Neural cell (in vitro differentiated cells): ENCODE measurements at regions not wholly inside any gene's neighbourhood (a gene's known extent, or its start where the extent isn't known, plus 50 kb on each side); places are given as distances from the start of the nearest gene placed in this dataset.

Experiments
- CTCF ChIP-seq: fragments of 450-650 bp; IDR thresholded peaks from 2 replicates; pipeline ENCODE4 v1.5.1; 2014; ENCODE audit warnings: antibody characterized with exemption, mild to moderate bottlenecking, moderate library complexity; ENCODE audit not compliant: poor library complexity, severe bottlenecking
- EP300 ChIP-seq: fragments of 450-650 bp; conservative IDR thresholded peaks from 2 replicates; pipeline ENCODE4 v1.6.1; 2014; ENCODE audit warnings: antibody characterized with exemption, mild to moderate bottlenecking, moderate library complexity; ENCODE audit not compliant: poor library complexity, severe bottlenecking
- EZH2 ChIP-seq: fragments of 200-600, 300-800 bp; shearing (Covaris generic), sonication (generic); IDR thresholded peaks from 2 replicates; pipeline ENCODE4 v1.6.1; 2014; ENCODE audit warnings: antibody characterized with exemption, low read length, borderline replicate concordance, mild to moderate bottlenecking; ENCODE audit not compliant: insufficient read depth, poor library complexity, severe bottlenecking
- MXI1 ChIP-seq: fragments of 450-650 bp; conservative IDR thresholded peaks from 2 replicates; pipeline ENCODE4 v1.6.1; 2014; ENCODE audit warnings: antibody characterized with exemption, mild to moderate bottlenecking; ENCODE audit not compliant: poor library complexity, severe bottlenecking
- POLR2AphosphoS5 ChIP-seq: IDR thresholded peaks from 2 replicates; pipeline ENCODE4 v1.6.1; 2012
- RAD21 ChIP-seq: fragments of 450-650 bp; conservative IDR thresholded peaks from 2 replicates; pipeline ENCODE4 v1.6.1; 2014; ENCODE audit warnings: antibody characterized with exemption, mild to moderate bottlenecking, moderate library complexity
- REST ChIP-seq: IDR thresholded peaks from 2 replicates; pipeline ENCODE4 v1.6.1; 2012; ENCODE audit warnings: borderline replicate concordance
- TAF1 ChIP-seq: IDR thresholded peaks from 2 replicates; pipeline ENCODE4 v1.6.1; 2012; ENCODE audit warnings: low read depth

GRCh38 chr18:28334516-28334915 lies 157.6 kb upstream of the CDH2 start:
- TF ChIP-seq EZH2 (no peak), CTCF (no peak), POLR2AphosphoS5 (no peak), EP300 (no peak), RAD21 (no peak), REST (no peak), TAF1 (no peak), MXI1 (no peak)
